Transverse colon (tissue), 4 donors: ENCODE measurements at regions not wholly inside any gene's neighbourhood (a gene's known extent, or its start where the extent isn't known, plus 50 kb on each side); places are given as distances from the start of the nearest gene placed in this dataset.

Experiments used
- DNase-seq: peaks from one replicate; pipeline ENCODE4 v3.0.0-alpha.2; 2019
- H3K27ac ChIP-seq, 4 donors: fragments of 200-600 bp; sonication (generic); 2 replicates each; pipeline ENCODE4 v1.5.1; 2016 to 2018; ENCODE audit warnings: inconsistent platforms in 4 of 4
- H3K27me3 ChIP-seq: fragments of 200-600 bp; sonication (generic); 2 replicates; pipeline ENCODE4 v1.5.1; 2017; ENCODE audit warnings: inconsistent platforms
- H3K36me3 ChIP-seq, 4 donors: fragments of 200-600 bp; sonication (generic); 2 replicates each; pipeline ENCODE4 v1.5.1; 2017 to 2019; ENCODE audit warnings: inconsistent platforms in 4 of 4
- H3K4me1 ChIP-seq, 4 donors: fragments of 200-600 bp; sonication (generic); 2 replicates each; pipeline ENCODE4 v1.5.1; 2017 to 2020; ENCODE audit warnings: inconsistent platforms in 4 of 4
- H3K4me3 ChIP-seq, 4 donors: fragments of 200-600 bp; sonication (generic); 1 replicate in 1 of 4; 2 replicates in 3 of 4; pipeline versions ENCODE4 v1.5.1 to v1.6.1; 2017 to 2019; ENCODE audit warnings: inconsistent platforms in 4 of 4
- H3K9me3 ChIP-seq, 2 donors: fragments of 200-600 bp; sonication (generic); 2 replicates each; pipeline ENCODE4 v1.5.1; 2017 to 2019; ENCODE audit warnings: inconsistent platforms in 2 of 2
- CTCF ChIP-seq, 5 experiments: fragments of 200-600 bp in 3 of 5; fragments of 450-650 bp in 2 of 5; sonication (generic) in 3 of 5; IDR thresholded peaks; 1 replicate in 2 of 5; 2 replicates in 3 of 5; pipeline ENCODE4 v1.5.1; 2016 to 2017; ENCODE audit warnings: antibody characterized with exemption in 5 of 5, inconsistent platforms in 3 of 5, mild to moderate bottlenecking in 2 of 5, moderate library complexity in 1 of 5
- EP300 ChIP-seq: sonication (generic); formaldehyde crosslinking; IDR thresholded peaks from one replicate; pipeline ENCODE4 v1.6.1; 2017; ENCODE audit warnings: antibody characterized with exemption, low read depth
- POLR2A ChIP-seq: fragments of 450-650 bp; IDR thresholded peaks from one replicate; pipeline ENCODE4 v1.6.1; 2016; ENCODE audit warnings: antibody characterized with exemption, mild to moderate bottlenecking, moderate library complexity
- POLR2AphosphoS5 ChIP-seq, 3 donors: sonication (generic); formaldehyde crosslinking; IDR thresholded peaks; one replicate each; pipeline ENCODE4 v1.6.1; 2016; ENCODE audit warnings: antibody characterized with exemption in 3 of 3
- WGBS, 2 donors: methylation state at CpG; one replicate each; pipeline ENCODE4 v1.1.5; 2018; ENCODE audit warnings: low coverage in 1 of 2; 5-methylcytosine and 5-hydroxymethylcytosine counted together
- in situ Hi-C, 4 donors: fragments of 200-750 bp; cut with MboI; loops; one replicate each; pipeline versions ENCODE4 v1.15.0 to v1.15.1; 2017; ENCODE audit warnings: low sequenced_read_pairs in 3 of 4, low pct_ligation_motif_present in 1 of 4, low pct_unique_long_range_greater_than_20kb in 1 of 4
- intact Hi-C: fragments of 100-400 bp; cut with DNase I; formaldehyde crosslinking; loops from one replicate; pipeline ENCODE4 v1.15.1; 2023; ENCODE audit warnings: low total_unique reads

- TF ChIP-seq CTCF (IDR thresholded peaks at IDR 0.05) (no peak), POLR2AphosphoS5 (IDR thresholded peaks at IDR 0.05) (no peak), POLR2A (no peak), EP300 (no peak)
- no peak overlapping the region for H3K4me3 ChIP-seq
- H3K4me1 ChIP-seq = no peaks in the 10 kb centered on the region
- in situ Hi-C loops = no loop called here
- no peaks in the 10 kb centered on the region for H3K36me3 ChIP-seq
- no peak for DNase-seq
- H3K27me3 ChIP-seq = no peaks in the 10 kb centered on the region
- intact Hi-C loops = no loop called here
- 67 to 72% methylated on average over 2 to 3 of the region's 3 CpGs for WGBS, 2 donors
- H3K27ac ChIP-seq = no peak overlapping the region
- no peaks in the 10 kb centered on the region for H3K9me3 ChIP-seq
These were observed 595.9 kb upstream of the KIRREL3 start for GRCh38 chr11:127596433-127596832.

GRCh38 chr11:127592371-127592770 lies 591.8 kb upstream of the KIRREL3 start:
- in situ Hi-C loops (no loop called here), intact Hi-C loops (no loop called here)
- H3K36me3 ChIP-seq = no peaks in the 10 kb centered on the region
- no peaks in the 10 kb centered on the region for H3K4me1 ChIP-seq
- DNase-seq = no peak
- no peaks in the 10 kb centered on the region for H3K27me3 ChIP-seq
- TF ChIP-seq POLR2AphosphoS5 (IDR thresholded peaks at IDR 0.05) = no peak
- TF ChIP-seq POLR2A = no peak
- no peak for TF ChIP-seq CTCF (IDR thresholded peaks at IDR 0.05)
- TF ChIP-seq EP300 = no peak
- WGBS, 2 donors = 29 to 67% methylated on average over 1 of the region's 1 CpG
- H3K4me3 ChIP-seq = no peak overlapping the region
- no peaks in the 10 kb centered on the region for H3K9me3 ChIP-seq
- H3K27ac ChIP-seq = no peak overlapping the region

GRCh38 chr11:127590314-127590713 lies 589.7 kb upstream of the KIRREL3 start:
- in situ Hi-C loops = no loop called here
- H3K4me3 ChIP-seq = no peak overlapping the region
- no peak for DNase-seq
- TF ChIP-seq EP300 = no peak
- WGBS, 2 donors = 46 to 100% methylated on average over 1 of the region's 1 CpG
- H3K27me3 ChIP-seq = no peaks in the 10 kb centered on the region
- H3K9me3 ChIP-seq = no peaks in the 10 kb centered on the region
- no peak overlapping the region for H3K27ac ChIP-seq
- H3K36me3 ChIP-seq = no peaks in the 10 kb centered on the region
- H3K4me1 ChIP-seq = no peaks in the 10 kb centered on the region
- intact Hi-C loops = no loop called here

- no peaks in the 10 kb centered on the region for H3K4me1 ChIP-seq
- no peaks in the 10 kb centered on the region for H3K27me3 ChIP-seq
- no peak overlapping the region for H3K4me3 ChIP-seq
- DNase-seq = no peak
- no peak overlapping the region for H3K27ac ChIP-seq
- no peaks in the 10 kb centered on the region for H3K36me3 ChIP-seq
- TF ChIP-seq POLR2AphosphoS5 (IDR thresholded peaks at IDR 0.05) (no peak), CTCF (IDR thresholded peaks at IDR 0.05) (no peak), EP300 (no peak), POLR2A (no peak)
- in situ Hi-C loops (no loop called here), intact Hi-C loops (no loop called here)
- H3K9me3 ChIP-seq = no peaks in the 10 kb centered on the region
- WGBS, 2 donors = 51 to 60% methylated on average over 5 of the region's 5 CpGs
These were observed 587.9 kb upstream of the KIRREL3 start for GRCh38 chr11:127588431-127588830.

- Histone ChIP-seq H3K9me3 (no peaks in the 10 kb centered on the region), H3K4me3 (no peak overlapping the region), H3K27me3 (no peaks in the 10 kb centered on the region), H3K27ac (no peak overlapping the region), H3K4me1 (no peaks in the 10 kb centered on the region), H3K36me3 (no peaks in the 10 kb centered on the region)
- no peak for DNase-seq
- 95% methylated on average over 2 of the region's 2 CpGs; no CpG with 5 or more reads in 1 of the 2 donors for WGBS, 2 donors
- in situ Hi-C loops (no loop called here), intact Hi-C loops (no loop called here)
- TF ChIP-seq POLR2AphosphoS5 (IDR thresholded peaks at IDR 0.05) = no peak
- TF ChIP-seq POLR2A = no peak
These were observed 586.9 kb upstream of the KIRREL3 start for GRCh38 chr11:127587511-127587910.
